OCI-LY1 (cell line): ENCODE measurements at regions not wholly inside any gene's neighbourhood (a gene's known extent, or its start where the extent isn't known, plus 50 kb on each side); places are given as distances from the start of the nearest gene placed in this dataset.

ENCODE experiments used
- H2AFZ ChIP-seq: fragments of 200-600 bp; sonication (generic), shearing (Covaris generic); 2 replicates; pipeline ENCODE4 v1.6.0; 2014; ENCODE audit warnings: antibody characterized with exemption, mild to moderate bottlenecking, low read length
- H3F3A ChIP-seq: fragments of 200-600 bp; sonication (generic), shearing (Covaris generic); 2 replicates; pipeline ENCODE4 v1.6.0; 2014; ENCODE audit warnings: mild to moderate bottlenecking, antibody characterized with exemption, low read length, moderate library complexity; ENCODE audit not compliant: insufficient read depth
- H3K27ac ChIP-seq: fragments of 200-600 bp; sonication (generic); 2 replicates; pipeline ENCODE4 v1.5.1; 2014; ENCODE audit warnings: low read length, mixed run types, mild to moderate bottlenecking, low read depth; ENCODE audit not compliant: poor library complexity, severe bottlenecking
- H3K27me3 ChIP-seq: fragments of 200-600 bp; sonication (generic); 2 replicates; pipeline ENCODE4 v1.6.0; 2014; ENCODE audit warnings: antibody characterized with exemption, mild to moderate bottlenecking, low read length, moderate library complexity; ENCODE audit not compliant: insufficient read depth
- H3K36me3 ChIP-seq: fragments of 200-600 bp; sonication (generic); 2 replicates; pipeline ENCODE4 v1.6.1; 2014; ENCODE audit warnings: mild to moderate bottlenecking, antibody characterized with exemption, low read length, moderate library complexity, mixed read lengths; ENCODE audit not compliant: insufficient read depth
- H3K4me1 ChIP-seq: fragments of 200-600 bp; sonication (generic); 2 replicates; pipeline ENCODE4 v1.5.1; 2014; ENCODE audit warnings: mild to moderate bottlenecking, low read length, moderate library complexity; ENCODE audit not compliant: insufficient read depth, severe bottlenecking
- H3K4me2 ChIP-seq: fragments of 200-600 bp; sonication (generic), shearing (Covaris generic); 2 replicates; pipeline ENCODE4 v1.6.1; 2014; ENCODE audit warnings: low read length
- H3K4me3 ChIP-seq: fragments of 200-600 bp; sonication (generic); 2 replicates; pipeline ENCODE4 v1.5.1; 2014; ENCODE audit warnings: low read length, low read depth, mild to moderate bottlenecking, mixed read lengths; ENCODE audit not compliant: poor library complexity, severe bottlenecking
- H3K79me2 ChIP-seq: fragments of 200-600 bp; shearing (Covaris generic); 2 replicates; pipeline ENCODE4 v1.6.1; 2016; ENCODE audit warnings: mixed run types, low read length, mixed read lengths; ENCODE audit not compliant: insufficient read depth
- H3K9ac ChIP-seq: fragments of 200-600 bp; sonication (generic), shearing (Covaris generic); 2 replicates; pipeline ENCODE4 v1.6.1; 2014; ENCODE audit warnings: mild to moderate bottlenecking, low read length, mixed read lengths
- H3K9me2 ChIP-seq: fragments of 200-600 bp; sonication (generic), shearing (Covaris generic); 2 replicates; pipeline ENCODE4 v1.6.1; 2014; ENCODE audit warnings: low read depth, mild to moderate bottlenecking, low read length, mixed read lengths
- H3K9me3 ChIP-seq: fragments of 200-600 bp; shearing (Covaris generic); 2 replicates; pipeline ENCODE4 v1.6.1; 2014; ENCODE audit warnings: low read length, mixed read lengths
- H4K20me1 ChIP-seq: fragments of 200-600 bp; sonication (generic), shearing (Covaris generic); 2 replicates; pipeline ENCODE4 v1.6.0; 2016; ENCODE audit warnings: mild to moderate bottlenecking, low read length; ENCODE audit not compliant: insufficient read depth
- CTCF ChIP-seq: fragments of 200-600 bp; sonication (generic), shearing (Covaris generic); IDR thresholded peaks from 2 replicates; pipeline ENCODE4 v1.5.1; 2017; ENCODE audit warnings: mild to moderate bottlenecking, antibody characterized with exemption, low read length, moderate library complexity, mixed read lengths
- EZH2 ChIP-seq: fragments of 200-600 bp; sonication (generic), shearing (Covaris generic); IDR thresholded peaks from 2 replicates; pipeline ENCODE4 v1.8.0; 2017; ENCODE audit warnings: borderline replicate concordance, mixed run types, mild to moderate bottlenecking, antibody characterized with exemption, low read length, moderate library complexity, mixed read lengths

GRCh38 chr2:9754532-9754887, 88.8 kb upstream of the TAF1B start:
- TF ChIP-seq EZH2 (no peak), CTCF (no peak)
- no peaks in the 10 kb centered on the region for H3K36me3 ChIP-seq
- H4K20me1 ChIP-seq: no peaks in the 10 kb centered on the region
- H3K79me2 ChIP-seq: no peaks in the 10 kb centered on the region
- no peak overlapping the region for H3K4me3 ChIP-seq
- no peaks in the 10 kb centered on the region for H3K9me2 ChIP-seq
- peak overlapping the region; percentile 5; the same call in 1 of the 2 replicates for H3K4me2 ChIP-seq
- H3K4me1 ChIP-seq: peaks cover 14% of the 10 kb centered on the region
- no peaks in the 10 kb centered on the region for H3K9me3 ChIP-seq
- no peak overlapping the region for H2AFZ ChIP-seq
- peaks cover 4% of the 10 kb centered on the region; the same call in 1 of the 2 replicates for H3K27me3 ChIP-seq
- H3F3A ChIP-seq: no peaks in the 10 kb centered on the region
- H3K27ac ChIP-seq: no peak overlapping the region
- no peak overlapping the region for H3K9ac ChIP-seq

GRCh38 chr2:9755008-9755407, 88.3 kb upstream of the TAF1B start:
- Histone ChIP-seq H3K9ac (no peak overlapping the region), H3K27me3 (peaks cover 4% of the 10 kb centered on the region; the same call in 1 of the 2 replicates), H3K9me3 (no peaks in the 10 kb centered on the region), H4K20me1 (no peaks in the 10 kb centered on the region), H3K79me2 (no peaks in the 10 kb centered on the region), H3F3A (no peaks in the 10 kb centered on the region), H3K4me2 (no peak overlapping the region), H2AFZ (no peak overlapping the region), H3K27ac (no peak overlapping the region), H3K9me2 (no peaks in the 10 kb centered on the region), H3K36me3 (no peaks in the 10 kb centered on the region), H3K4me1 (peaks cover 14% of the 10 kb centered on the region), H3K4me3 (no peak overlapping the region)
- no peak for TF ChIP-seq EZH2
- no peak for TF ChIP-seq CTCF

GRCh38 chr2:9755638-9756037, 87.6 kb upstream of the TAF1B start:
- Histone ChIP-seq H3K4me1 (peaks cover 14% of the 10 kb centered on the region), H4K20me1 (no peaks in the 10 kb centered on the region), H3K4me3 (no peak overlapping the region), H3F3A (no peaks in the 10 kb centered on the region), H3K9ac (no peak overlapping the region), H3K4me2 (no peak overlapping the region), H3K79me2 (no peaks in the 10 kb centered on the region), H2AFZ (no peak overlapping the region), H3K36me3 (no peaks in the 10 kb centered on the region), H3K9me2 (no peaks in the 10 kb centered on the region), H3K9me3 (no peaks in the 10 kb centered on the region), H3K27me3 (peaks cover 5% of the 10 kb centered on the region), H3K27ac (no peak overlapping the region)
- TF ChIP-seq CTCF (no peak), EZH2 (no peak)
